Left hindlimb (tissue), 1 donor: ENCODE measurements at regions not wholly inside any gene's neighbourhood (a gene's known extent, or its start where the extent isn't known, plus 50 kb on each side); places are given as distances from the start of the nearest gene placed in this dataset.
"Not testable (repeated sequence)": the region's sequence is repeated elsewhere in the genome, so short reads cannot be mapped to it uniquely, and the experiment has no call there.

Experiments used
- DNase-seq: peaks from one replicate; pipeline ENCODE4 v3.0.0-alpha.2; 2018

- no peak for DNase-seq
These were observed 223.2 kb downstream of the PMAIP1 start for GRCh38 chr18:60123031-60123430.

- DNase-seq: no peak
These were observed 222.5 kb downstream of the PMAIP1 start for GRCh38 chr18:60122339-60122738.

- DNase-seq: no peak
These were observed 220.5 kb downstream of the PMAIP1 start for GRCh38 chr18:60120231-60120750.

GRCh38 chr18:60117321-60117720 is 217.5 kb downstream of the PMAIP1 start:
- no peak for DNase-seq

GRCh38 chr18:60113396-60113795 is 213.6 kb downstream of the PMAIP1 start:
- no peak for DNase-seq

GRCh38 chr18:60112369-60112768 is 212.6 kb downstream of the PMAIP1 start:
- DNase-seq: no peak

- DNase-seq: no peak
These were observed 211.7 kb downstream of the PMAIP1 start for GRCh38 chr18:60111525-60111924.

GRCh38 chr18:60110836-60111235 is 211.0 kb downstream of the PMAIP1 start:
- DNase-seq: no peak

GRCh38 chr18:60100778-60101177 is 201.0 kb downstream of the PMAIP1 start:
- DNase-seq: no peak

GRCh38 chr18:60099709-60100108 is 199.9 kb downstream of the PMAIP1 start:
- no peak for DNase-seq

- no peak for DNase-seq
These were observed 196.6 kb downstream of the PMAIP1 start for GRCh38 chr18:60096428-60096827.

GRCh38 chr18:60092073-60092472 is 192.3 kb downstream of the PMAIP1 start:
- DNase-seq: no peak

- no peak for DNase-seq
These were observed 190.4 kb downstream of the PMAIP1 start for GRCh38 chr18:60090170-60090569.

GRCh38 chr18:60082790-60083189 is 183.0 kb downstream of the PMAIP1 start:
- DNase-seq: no peak

- no peak for DNase-seq
These were observed 182.5 kb downstream of the PMAIP1 start for GRCh38 chr18:60082282-60082681.

- DNase-seq: no peak
These were observed 175.7 kb downstream of the PMAIP1 start for GRCh38 chr18:60075477-60075876.

- no peak for DNase-seq
These were observed 170.8 kb downstream of the PMAIP1 start for GRCh38 chr18:60070631-60071030.

- DNase-seq: no peak
These were observed 169.3 kb downstream of the PMAIP1 start for GRCh38 chr18:60069145-60069544.

- DNase-seq: no peak
These were observed 167.8 kb downstream of the PMAIP1 start for GRCh38 chr18:60067426-60068210.

- no peak for DNase-seq
These were observed 166.6 kb downstream of the PMAIP1 start for GRCh38 chr18:60066219-60066975.

GRCh38 chr18:60064271-60064670 is 164.5 kb downstream of the PMAIP1 start:
- no peak for DNase-seq

- DNase-seq: not testable (repeated sequence)
These were observed 163.0 kb downstream of the PMAIP1 start for GRCh38 chr18:60062831-60063230.

GRCh38 chr18:60062396-60062795 is 162.6 kb downstream of the PMAIP1 start:
- no peak for DNase-seq

- DNase-seq: no peak
These were observed 160.8 kb downstream of the PMAIP1 start for GRCh38 chr18:60060578-60060977.
